ENCODE measurements at regions not wholly inside any gene's neighbourhood (a gene's known extent, or its start where the extent isn't known, plus 50 kb on each side); places are given as distances from the start of the nearest gene placed in this dataset.

DNA sequence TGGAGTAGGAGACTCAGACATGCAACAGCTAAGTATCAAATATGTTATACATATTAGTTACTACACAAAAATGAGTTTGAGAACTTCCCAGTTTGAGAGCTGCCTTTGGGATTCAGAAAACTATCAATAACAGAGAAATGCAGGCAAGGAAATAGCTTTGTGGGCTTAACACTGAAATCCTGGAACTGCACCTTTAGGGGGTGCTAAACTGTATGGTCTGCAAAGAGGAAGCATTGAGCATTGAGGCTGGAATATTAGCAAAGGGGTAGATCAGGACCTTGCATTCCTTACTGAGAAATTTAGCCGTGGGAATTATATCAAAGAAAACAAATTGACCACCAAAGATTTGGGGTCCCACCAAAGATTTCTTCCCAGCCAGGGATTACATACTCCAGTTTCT, 580.0 kb downstream of the ZNF385D start:
- intact Hi-C loops (cut with DNase I): no loop called here
- TF ChIP-seq EP300 (IDR thresholded peaks at IDR 0.05): no peak
- TF ChIP-seq POLR2A (IDR thresholded peaks at IDR 0.05): no peak
- H3K36me3 ChIP-seq: no peaks in the 10 kb centered on the region
- no peaks in the 10 kb centered on the region for H3K9me3 ChIP-seq
- DNase-seq: no peak
- 22 to 76% (median 36%) methylated on average over 1 of the region's 1 CpG for WGBS, 3 donors
- no peak overlapping the region for H3K4me3 ChIP-seq
- no peaks in the 10 kb centered on the region for H3K27me3 ChIP-seq
- no peak overlapping the region for H3K27ac ChIP-seq
- no peaks in the 10 kb centered on the region for H3K4me1 ChIP-seq (ENCODE audit: insufficient read depth)

DNA sequence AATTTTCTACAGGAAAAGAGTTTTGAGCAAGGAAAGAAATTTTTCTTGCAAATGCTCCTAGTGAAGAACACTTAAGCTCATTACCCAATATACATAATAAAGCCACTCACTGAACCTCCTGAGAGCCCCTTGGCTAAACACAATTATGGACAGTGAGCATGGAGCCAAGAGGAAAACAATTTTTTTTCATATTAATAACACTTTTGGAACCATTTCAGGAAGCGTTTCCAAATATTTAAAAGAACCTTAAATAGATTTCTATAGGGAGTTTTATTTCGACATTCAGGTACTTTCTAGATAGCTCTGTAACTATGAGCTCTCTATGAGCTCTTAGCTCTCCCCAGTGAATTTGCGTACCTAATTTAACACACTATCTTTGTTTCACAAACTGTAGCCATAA, 581.1 kb downstream of the ZNF385D start:
- TF ChIP-seq, protein P1, sequence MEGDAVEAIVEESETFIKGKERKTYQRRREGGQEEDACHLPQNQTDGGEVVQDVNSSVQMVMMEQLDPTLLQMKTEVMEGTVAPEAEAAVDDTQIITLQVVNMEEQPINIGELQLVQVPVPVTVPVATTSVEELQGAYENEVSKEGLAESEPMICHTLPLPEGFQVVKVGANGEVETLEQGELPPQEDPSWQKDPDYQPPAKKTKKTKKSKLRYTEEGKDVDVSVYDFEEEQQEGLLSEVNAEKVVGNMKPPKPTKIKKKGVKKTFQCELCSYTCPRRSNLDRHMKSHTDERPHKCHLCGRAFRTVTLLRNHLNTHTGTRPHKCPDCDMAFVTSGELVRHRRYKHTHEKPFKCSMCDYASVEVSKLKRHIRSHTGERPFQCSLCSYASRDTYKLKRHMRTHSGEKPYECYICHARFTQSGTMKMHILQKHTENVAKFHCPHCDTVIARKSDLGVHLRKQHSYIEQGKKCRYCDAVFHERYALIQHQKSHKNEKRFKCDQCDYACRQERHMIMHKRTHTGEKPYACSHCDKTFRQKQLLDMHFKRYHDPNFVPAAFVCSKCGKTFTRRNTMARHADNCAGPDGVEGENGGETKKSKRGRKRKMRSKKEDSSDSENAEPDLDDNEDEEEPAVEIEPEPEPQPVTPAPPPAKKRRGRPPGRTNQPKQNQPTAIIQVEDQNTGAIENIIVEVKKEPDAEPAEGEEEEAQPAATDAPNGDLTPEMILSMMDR (IDR thresholded peaks at IDR 0.05): no peak
- TF ChIP-seq EP300 (IDR thresholded peaks at IDR 0.05): no peak
- no peak for TF ChIP-seq POLR2A (IDR thresholded peaks at IDR 0.05)
- Histone ChIP-seq H3K36me3 (no peaks in the 10 kb centered on the region), H3K27ac (no peak overlapping the region), H3K4me1 (ENCODE audit: insufficient read depth) (no peaks in the 10 kb centered on the region), H3K27me3 (no peaks in the 10 kb centered on the region), H3K9me3 (no peaks in the 10 kb centered on the region), H3K4me3 (no peak overlapping the region)
- 45 to 73% (median 73%) methylated on average over 3 of the region's 3 CpGs for WGBS, 3 donors
- no peak for DNase-seq
- intact Hi-C loops (cut with DNase I): no loop called here

DNA sequence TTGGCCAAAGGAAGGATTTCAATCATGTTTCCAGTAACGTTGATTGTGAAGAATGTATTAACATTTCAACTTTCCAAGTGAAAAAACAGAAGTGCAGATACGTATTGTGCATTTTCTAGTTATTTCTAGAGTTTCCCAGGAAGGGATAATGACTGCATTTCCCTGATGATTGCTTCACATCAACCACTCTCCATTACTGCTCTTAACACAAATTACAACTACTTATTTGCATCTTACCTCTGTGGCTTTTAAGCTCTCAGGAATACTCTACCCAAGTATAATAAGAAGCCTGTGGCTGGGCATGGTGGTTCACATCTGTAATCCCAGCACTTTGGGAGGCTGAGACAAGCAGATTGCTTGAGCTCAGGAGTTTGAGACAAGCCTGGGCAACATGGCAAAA, 582.5 kb downstream of the ZNF385D start:
- Histone ChIP-seq H3K27me3 (no peaks in the 10 kb centered on the region), H3K4me1 (ENCODE audit: insufficient read depth) (no peaks in the 10 kb centered on the region), H3K9me3 (no peaks in the 10 kb centered on the region), H3K36me3 (no peaks in the 10 kb centered on the region), H3K4me3 (no peak overlapping the region), H3K27ac (no peak overlapping the region)
- no peak for DNase-seq
- intact Hi-C loops (cut with DNase I): no loop called here
- no peak for TF ChIP-seq EP300 (IDR thresholded peaks at IDR 0.05)
- 78 to 88% (median 82%) methylated on average over 2 of the region's 2 CpGs for WGBS, 3 donors

DNA sequence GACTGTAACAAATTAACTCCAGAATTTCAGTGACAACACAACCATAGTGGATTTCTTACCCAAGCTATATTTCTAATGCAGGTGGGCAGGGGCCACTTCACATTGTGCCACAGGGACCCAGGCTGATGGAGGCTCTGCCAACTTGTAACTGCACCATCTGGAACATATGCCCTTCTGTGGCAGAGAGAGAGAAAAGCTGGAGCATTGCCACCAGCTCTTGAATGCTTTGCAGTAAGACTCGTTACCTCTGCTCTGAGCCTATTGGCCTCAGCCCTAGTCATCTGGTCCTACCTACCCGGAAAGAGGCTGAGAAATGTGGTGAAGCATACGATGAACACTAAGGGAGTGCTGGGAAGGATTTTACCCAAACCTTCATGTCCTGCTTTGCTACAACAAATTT, 587.1 kb downstream of the ZNF385D start:
- no peak for DNase-seq
- Histone ChIP-seq H3K27me3 (no peaks in the 10 kb centered on the region), H3K27ac (no peak overlapping the region), H3K36me3 (no peaks in the 10 kb centered on the region), H3K4me3 (no peak overlapping the region), H3K4me1 (ENCODE audit: insufficient read depth) (no peaks in the 10 kb centered on the region), H3K9me3 (no peaks in the 10 kb centered on the region)
- intact Hi-C loops (cut with DNase I): no loop called here
- no peak for TF ChIP-seq POLR2A (IDR thresholded peaks at IDR 0.05)
- TF ChIP-seq, protein P1 (IDR thresholded peaks at IDR 0.05): no peak
- TF ChIP-seq EP300 (IDR thresholded peaks at IDR 0.05): no peak
- WGBS, 3 donors: 85 to 92% (median 89%) methylated on average over 3 of the region's 3 CpGs

DNA sequence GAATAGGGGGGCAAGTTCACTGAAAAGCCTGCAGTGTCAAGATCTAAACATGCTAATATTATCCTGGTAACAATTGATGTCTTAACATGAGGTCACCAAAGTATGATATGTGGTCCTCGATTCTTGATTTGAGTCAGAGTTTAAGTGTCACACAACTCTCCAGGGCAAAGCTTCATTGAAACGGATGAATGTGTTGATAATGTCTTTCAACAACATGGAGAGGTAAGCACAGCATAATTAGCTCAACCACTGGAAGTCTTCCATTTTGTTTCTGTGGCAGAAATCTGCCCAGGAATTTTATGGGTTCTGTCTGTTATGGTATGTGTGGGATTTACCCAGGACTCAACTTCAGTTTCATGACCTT, 591.5 kb downstream of the ZNF385D start:
- no peak overlapping the region for H3K27ac ChIP-seq
- no peaks in the 10 kb centered on the region for H3K36me3 ChIP-seq
- intact Hi-C loops (cut with DNase I): no loop called here
- no peaks in the 10 kb centered on the region for H3K4me1 ChIP-seq (ENCODE audit: insufficient read depth)
- H3K27me3 ChIP-seq: no peaks in the 10 kb centered on the region
- no peaks in the 10 kb centered on the region for H3K9me3 ChIP-seq
- no peak for DNase-seq
- WGBS, 3 donors: 47 to 63% (median 50%) methylated on average over 2 of the region's 2 CpGs
- TF ChIP-seq, protein P1 (IDR thresholded peaks at IDR 0.05): no peak
- TF ChIP-seq EP300 (IDR thresholded peaks at IDR 0.05) (no peak), POLR2A (IDR thresholded peaks at IDR 0.05) (no peak)
- H3K4me3 ChIP-seq: no peak overlapping the region
